HUES48 (cell line): ENCODE measurements at regions not wholly inside any gene's neighbourhood (a gene's known extent, or its start where the extent isn't known, plus 50 kb on each side); places are given as distances from the start of the nearest gene placed in this dataset.

Experiments
- H3K27ac ChIP-seq: one replicate; pipeline ENCODE4 v1.7.0; 2013; ENCODE audit warnings: low read depth, low read length, inconsistent platforms
- H3K27me3 ChIP-seq: 2 replicates; pipeline ENCODE4 v1.6.1; 2013; ENCODE audit warnings: mild to moderate bottlenecking, low read length; ENCODE audit not compliant: control insufficient read depth, insufficient read depth
- H3K36me3 ChIP-seq: 2 replicates; pipeline ENCODE4 v1.6.1; 2013; ENCODE audit warnings: low read length; ENCODE audit not compliant: control insufficient read depth, insufficient read depth
- H3K4me1 ChIP-seq: 2 replicates; pipeline ENCODE4 v1.6.1; 2013; ENCODE audit warnings: mild to moderate bottlenecking, low read length; ENCODE audit not compliant: control insufficient read depth, insufficient read depth
- H3K4me3 ChIP-seq: 2 replicates; pipeline ENCODE4 v1.5.1; 2013; ENCODE audit warnings: mild to moderate bottlenecking, low read depth, low read length
- H3K9ac ChIP-seq: 2 replicates; pipeline ENCODE4 v1.6.1; 2013; ENCODE audit warnings: mild to moderate bottlenecking, low read depth, low read length, moderate library complexity
- H3K9me3 ChIP-seq: 2 replicates; pipeline ENCODE4 v1.6.1; 2013; ENCODE audit warnings: low read length; ENCODE audit not compliant: control insufficient read depth, insufficient read depth

- Histone ChIP-seq H3K27me3 (no peaks in the 10 kb centered on the region), H3K27ac (no peak overlapping the region), H3K4me3 (no peak overlapping the region)
Measured at GRCh38 chr1:29875557-29876028, 639.3 kb downstream of the PTPRU start.

GRCh38 chr1:29870621-29871020 lies 634.3 kb downstream of the PTPRU start:
- Histone ChIP-seq H3K9me3 (peaks cover 8% of the 10 kb centered on the region), H3K27ac (no peak overlapping the region), H3K4me1 (no peaks in the 10 kb centered on the region), H3K36me3 (no peaks in the 10 kb centered on the region), H3K9ac (no peak overlapping the region), H3K4me3 (no peak overlapping the region), H3K27me3 (no peaks in the 10 kb centered on the region)

More at GRCh38 chr1:29875557-29876028, 639.3 kb downstream of the PTPRU start:
- Histone ChIP-seq H3K36me3 (no peaks in the 10 kb centered on the region), H3K9ac (no peak overlapping the region), H3K9me3 (0 out of 2 replicates have a peak, but pooled peaks cover under 1% of the 10 kb centered on the region), H3K4me1 (no peaks in the 10 kb centered on the region; the same call in 1 of the 2 replicates)

GRCh38 chr1:29869802-29870201 lies 633.5 kb downstream of the PTPRU start:
- Histone ChIP-seq H3K27me3 (no peaks in the 10 kb centered on the region), H3K4me3 (no peak overlapping the region), H3K9me3 (peaks cover 8% of the 10 kb centered on the region), H3K36me3 (no peaks in the 10 kb centered on the region), H3K27ac (no peak overlapping the region), H3K4me1 (no peaks in the 10 kb centered on the region), H3K9ac (no peak overlapping the region)

- Histone ChIP-seq H3K27me3 (no peaks in the 10 kb centered on the region), H3K36me3 (no peaks in the 10 kb centered on the region), H3K4me3 (no peak overlapping the region), H3K9ac (no peak overlapping the region), H3K27ac (no peak overlapping the region), H3K9me3 (peaks cover 8% of the 10 kb centered on the region), H3K4me1 (no peaks in the 10 kb centered on the region)
Measured at GRCh38 chr1:29868944-29869343, 632.6 kb downstream of the PTPRU start.

- no peak overlapping the region for H3K27ac ChIP-seq
- H3K9ac ChIP-seq = no peak overlapping the region
- H3K9me3 ChIP-seq = peaks cover 8% of the 10 kb centered on the region
- H3K4me1 ChIP-seq = no peaks in the 10 kb centered on the region
- H3K36me3 ChIP-seq = no peaks in the 10 kb centered on the region
- no peaks in the 10 kb centered on the region for H3K27me3 ChIP-seq
- H3K4me3 ChIP-seq = no peak overlapping the region
Measured at GRCh38 chr1:29868096-29868495, 631.8 kb downstream of the PTPRU start.

- Histone ChIP-seq H3K9ac (no peak overlapping the region), H3K4me3 (no peak overlapping the region), H3K9me3 (peaks cover 16% of the 10 kb centered on the region), H3K36me3 (no peaks in the 10 kb centered on the region), H3K27ac (no peak overlapping the region), H3K27me3 (no peaks in the 10 kb centered on the region), H3K4me1 (no peaks in the 10 kb centered on the region)
Measured at GRCh38 chr1:29865051-29865450, 628.7 kb downstream of the PTPRU start.

GRCh38 chr1:29864431-29865022 lies 628.2 kb downstream of the PTPRU start:
- Histone ChIP-seq H3K4me1 (no peaks in the 10 kb centered on the region), H3K4me3 (no peak overlapping the region), H3K9me3 (peaks cover 13% of the 10 kb centered on the region; the same call in 1 of the 2 replicates), H3K9ac (no peak overlapping the region), H3K27ac (no peak overlapping the region), H3K36me3 (no peaks in the 10 kb centered on the region), H3K27me3 (no peaks in the 10 kb centered on the region)

- no peaks in the 10 kb centered on the region for H3K36me3 ChIP-seq
- no peak overlapping the region for H3K9ac ChIP-seq
- no peak overlapping the region for H3K4me3 ChIP-seq
- no peaks in the 10 kb centered on the region for H3K27me3 ChIP-seq
- H3K9me3 ChIP-seq = peaks cover 13% of the 10 kb centered on the region; the same call in 1 of the 2 replicates
- no peak overlapping the region for H3K27ac ChIP-seq
- no peaks in the 10 kb centered on the region for H3K4me1 ChIP-seq
Measured at GRCh38 chr1:29861922-29862321, 625.6 kb downstream of the PTPRU start.

GRCh38 chr1:29861446-29861845 lies 625.1 kb downstream of the PTPRU start:
- Histone ChIP-seq H3K9me3 (peaks cover 13% of the 10 kb centered on the region; the same call in 1 of the 2 replicates), H3K4me3 (no peak overlapping the region), H3K27me3 (no peaks in the 10 kb centered on the region), H3K36me3 (no peaks in the 10 kb centered on the region), H3K27ac (no peak overlapping the region), H3K9ac (no peak overlapping the region), H3K4me1 (no peaks in the 10 kb centered on the region)

- Histone ChIP-seq H3K9ac (no peak overlapping the region), H3K36me3 (no peaks in the 10 kb centered on the region), H3K4me3 (no peak overlapping the region), H3K27ac (no peak overlapping the region), H3K9me3 (peaks cover 13% of the 10 kb centered on the region; the same call in 1 of the 2 replicates), H3K27me3 (no peaks in the 10 kb centered on the region), H3K4me1 (no peaks in the 10 kb centered on the region)
Measured at GRCh38 chr1:29860681-29861080, 624.4 kb downstream of the PTPRU start.

GRCh38 chr1:29860056-29860455 lies 623.7 kb downstream of the PTPRU start:
- Histone ChIP-seq H3K36me3 (no peaks in the 10 kb centered on the region), H3K9me3 (peaks cover 13% of the 10 kb centered on the region; the same call in 1 of the 2 replicates), H3K9ac (no peak overlapping the region), H3K27ac (no peak overlapping the region), H3K4me1 (no peaks in the 10 kb centered on the region), H3K4me3 (no peak overlapping the region), H3K27me3 (no peaks in the 10 kb centered on the region)
